ENCODE measurements at regions not wholly inside any gene's neighbourhood (a gene's known extent, or its start where the extent isn't known, plus 50 kb on each side); places are given as distances from the start of the nearest gene placed in this dataset.
"Not testable (repeated sequence)": the region's sequence is repeated elsewhere in the genome, so short reads cannot be mapped to it uniquely, and the experiment has no call there.

- DNase-seq (ENCODE audit: low read depth, low spot score): no peak
- TF ChIP-seq CTCF (IDR thresholded peaks at IDR 0.05; ENCODE audit: low read depth, low read length): no peak
- in situ Hi-C loops (cut with HindIII; ENCODE audit: low sequenced_read_pairs): no loop called here
- H3K4me3 ChIP-seq (ENCODE audit: low read depth, low read length): no peak overlapping the region
Observed at GRCh38 chr6:131476362-131476761, 96.7 kb upstream of the ARG1 start.

GRCh38 chr6:131478740-131479211 lies 94.2 kb upstream of the ARG1 start:
- DNase-seq (ENCODE audit: low read depth, low spot score); in situ Hi-C loops (cut with HindIII; ENCODE audit: low sequenced_read_pairs); H3K4me3 ChIP-seq (ENCODE audit: low read depth, low read length): not testable (repeated sequence)

- in situ Hi-C loops (cut with HindIII; ENCODE audit: low sequenced_read_pairs): no loop called here
- no peak for DNase-seq (ENCODE audit: low read depth, low spot score)
- no peak for TF ChIP-seq CTCF (IDR thresholded peaks at IDR 0.05; ENCODE audit: low read depth, low read length)
- H3K4me3 ChIP-seq (ENCODE audit: low read depth, low read length): no peak overlapping the region
Observed at GRCh38 chr6:131486608-131487007, 86.4 kb upstream of the ARG1 start.

- no peak for TF ChIP-seq CTCF (IDR thresholded peaks at IDR 0.05; ENCODE audit: low read depth, low read length)
- DNase-seq (ENCODE audit: low read depth, low spot score): no peak
- in situ Hi-C loops (cut with HindIII; ENCODE audit: low sequenced_read_pairs): no loop called here
- no peak overlapping the region for H3K4me3 ChIP-seq (ENCODE audit: low read depth, low read length)
Observed at GRCh38 chr6:131488780-131489179, 84.2 kb upstream of the ARG1 start.

- DNase-seq (ENCODE audit: low read depth, low spot score): no peak
- no peak for TF ChIP-seq CTCF (IDR thresholded peaks at IDR 0.05; ENCODE audit: low read depth, low read length)
Observed at GRCh38 chr6:131490441-131490840, 82.6 kb upstream of the ARG1 start.

DNA sequence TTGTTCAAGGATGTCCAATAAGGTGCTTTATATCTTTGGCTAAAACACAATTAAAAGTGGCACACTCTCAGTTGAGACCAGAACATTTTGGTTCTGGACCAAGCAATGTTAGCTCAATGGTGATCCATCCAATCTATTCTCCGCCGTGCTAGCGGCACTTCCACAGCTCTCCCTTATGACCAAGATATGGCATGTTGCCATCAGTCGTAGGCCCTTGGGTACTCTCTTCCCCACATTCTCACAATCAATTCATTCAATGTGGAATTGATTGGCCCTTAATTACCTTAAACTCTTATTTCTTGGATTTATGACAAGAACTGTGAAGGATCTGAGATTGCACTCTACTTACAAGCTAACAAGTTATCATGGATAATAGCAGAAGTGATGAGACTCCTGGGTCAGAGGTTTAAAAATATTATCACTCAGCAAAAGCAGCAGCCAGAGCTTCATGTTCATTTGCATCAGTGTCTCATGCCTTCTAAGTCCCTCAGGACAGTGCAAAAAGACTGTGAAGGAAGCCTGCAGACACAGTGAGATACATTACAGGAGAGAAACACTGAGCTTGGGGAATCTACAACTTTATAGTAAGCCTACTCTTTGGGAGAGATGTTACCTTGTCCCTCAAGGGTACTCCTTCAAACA lies 80.0 kb upstream of the ARG1 start:
- TF ChIP-seq CTCF (IDR thresholded peaks at IDR 0.05; ENCODE audit: low read depth, low read length): no peak
- DNase-seq (ENCODE audit: low read depth, low spot score): no peak
- H3K4me3 ChIP-seq (ENCODE audit: low read depth, low read length): no peak overlapping the region
- in situ Hi-C loops (cut with HindIII; ENCODE audit: low sequenced_read_pairs): no loop called here

More at GRCh38 chr6:131490441-131490840, 82.6 kb upstream of the ARG1 start:
- in situ Hi-C loops (cut with HindIII; ENCODE audit: low sequenced_read_pairs): no loop called here
- H3K4me3 ChIP-seq (ENCODE audit: low read depth, low read length): no peak overlapping the region

- DNase-seq (ENCODE audit: low read depth, low spot score); in situ Hi-C loops (cut with HindIII; ENCODE audit: low sequenced_read_pairs); H3K4me3 ChIP-seq (ENCODE audit: low read depth, low read length): not testable (repeated sequence)
Observed at GRCh38 chr6:131504387-131504786, 68.6 kb upstream of the ARG1 start.

- H3K4me3 ChIP-seq (ENCODE audit: low read depth, low read length): no peak overlapping the region
- in situ Hi-C loops (cut with HindIII; ENCODE audit: low sequenced_read_pairs): no loop called here
- DNase-seq (ENCODE audit: low read depth, low spot score): no peak
- TF ChIP-seq CTCF (IDR thresholded peaks at IDR 0.05; ENCODE audit: low read depth, low read length): no peak
Observed at GRCh38 chr6:131510094-131510493, 62.9 kb upstream of the ARG1 start.
